NCI-H2029 (cell line): ENCODE measurements at regions not wholly inside any gene's neighbourhood (a gene's known extent, or its start where the extent isn't known, plus 50 kb on each side); places are given as distances from the start of the nearest gene placed in this dataset.
"Not testable (repeated sequence)": the region's sequence is repeated elsewhere in the genome, so short reads cannot be mapped to it uniquely, and the experiment has no call there.

Source experiments
- DNase-seq: peaks from one replicate; lab custom pipeline; 2025; lab: John Stamatoyannopoulos, UW

GRCh38 chr12:46945591-46945990, 119.8 kb upstream of the SLC38A4 start:
- DNase-seq, result no peak

- no peak for DNase-seq
These were observed 120.3 kb upstream of the SLC38A4 start for GRCh38 chr12:46946137-46946536.

- no peak for DNase-seq
These were observed 123.2 kb upstream of the SLC38A4 start for GRCh38 chr12:46948936-46949545.

- no peak for DNase-seq
These were observed 124.3 kb upstream of the SLC38A4 start for GRCh38 chr12:46950094-46950493.

GRCh38 chr12:46952880-46953483, 126.4 kb upstream of the PCED1B start:
- no peak for DNase-seq

- no peak for DNase-seq
These were observed 122.9 kb upstream of the PCED1B start for GRCh38 chr12:46956451-46957035.

GRCh38 chr12:46958053-46958452, 121.4 kb upstream of the PCED1B start:
- DNase-seq, result no peak

GRCh38 chr12:46958599-46959290, 120.7 kb upstream of the PCED1B start:
- no peak for DNase-seq

GRCh38 chr12:46959502-46959901, 119.9 kb upstream of the PCED1B start:
- DNase-seq, result no peak

GRCh38 chr12:46960681-46961080, 118.7 kb upstream of the PCED1B start:
- no peak for DNase-seq

GRCh38 chr12:46963191-46963590, 116.2 kb upstream of the PCED1B start:
- no peak for DNase-seq

- no peak for DNase-seq
These were observed 115.1 kb upstream of the PCED1B start for GRCh38 chr12:46963977-46964971.

GRCh38 chr12:46965137-46965536, 114.3 kb upstream of the PCED1B start:
- DNase-seq, result no peak

- DNase-seq, result no peak
These were observed 113.5 kb upstream of the PCED1B start for GRCh38 chr12:46965880-46966279.

- DNase-seq, result no peak
These were observed 108.8 kb upstream of the PCED1B start for GRCh38 chr12:46970636-46971035.

- not testable (repeated sequence) for DNase-seq
These were observed 105.5 kb upstream of the PCED1B start for GRCh38 chr12:46973937-46974336.

GRCh38 chr12:46977871-46978375, 101.5 kb upstream of the PCED1B start:
- DNase-seq, result no peak

- DNase-seq, result no peak
These were observed 97.8 kb upstream of the PCED1B start for GRCh38 chr12:46981622-46982021.

- no peak for DNase-seq
These were observed 96.6 kb upstream of the PCED1B start for GRCh38 chr12:46982629-46983392.

- no peak for DNase-seq
These were observed 96.0 kb upstream of the PCED1B start for GRCh38 chr12:46983393-46983793.
